ENCODE measurements at regions not wholly inside any gene's neighbourhood (a gene's known extent, or its start where the extent isn't known, plus 50 kb on each side); places are given as distances from the start of the nearest gene placed in this dataset.

DNA sequence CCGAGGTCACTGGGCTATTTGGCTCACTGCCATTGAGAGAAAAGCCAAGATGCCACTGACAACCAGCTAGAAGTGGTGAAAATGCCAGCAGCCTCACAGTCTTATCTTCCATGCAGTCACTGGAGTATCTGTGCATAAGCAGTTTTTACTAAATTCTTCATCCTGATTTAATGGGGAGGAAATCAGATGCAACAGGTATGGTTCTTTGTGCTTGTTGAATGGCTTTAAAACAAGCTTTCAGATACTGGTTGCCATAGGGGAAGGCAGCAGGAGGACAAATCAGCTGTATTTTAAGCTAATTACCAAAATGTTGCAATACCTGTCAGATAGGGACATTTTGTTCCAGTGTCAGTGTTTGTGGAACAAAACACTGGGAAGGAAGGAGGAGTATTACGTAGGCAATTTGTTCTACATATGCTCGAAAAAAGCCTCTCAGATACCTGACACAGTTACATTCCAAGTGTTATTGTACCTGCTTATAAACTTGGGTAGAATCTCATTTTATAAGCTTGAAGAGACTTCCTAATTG lies 54.1 kb upstream of the ARHGAP5 start:
- no peak for DNase-seq (ENCODE audit: low read depth)

DNA sequence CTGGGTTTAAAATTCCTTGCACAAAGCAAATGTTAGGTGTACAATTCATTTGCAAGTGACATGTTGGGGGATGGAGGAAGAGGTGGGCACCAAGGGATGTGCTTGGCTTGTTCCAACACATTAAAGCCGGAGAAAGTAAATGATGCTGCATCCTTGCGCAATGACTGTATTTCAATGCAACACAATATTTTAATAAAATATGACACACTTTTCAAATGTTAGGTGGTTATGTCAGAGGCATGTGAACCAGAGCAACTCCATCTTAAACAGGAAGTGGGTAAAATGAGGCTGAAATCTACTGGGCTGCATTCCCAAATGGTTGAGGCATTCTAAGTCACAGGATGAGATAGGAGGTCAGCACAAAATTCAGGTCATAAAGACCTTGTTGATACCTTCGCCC lies 53.6 kb upstream of the ARHGAP5 start:
- no peak for DNase-seq (ENCODE audit: low read depth)

DNA sequence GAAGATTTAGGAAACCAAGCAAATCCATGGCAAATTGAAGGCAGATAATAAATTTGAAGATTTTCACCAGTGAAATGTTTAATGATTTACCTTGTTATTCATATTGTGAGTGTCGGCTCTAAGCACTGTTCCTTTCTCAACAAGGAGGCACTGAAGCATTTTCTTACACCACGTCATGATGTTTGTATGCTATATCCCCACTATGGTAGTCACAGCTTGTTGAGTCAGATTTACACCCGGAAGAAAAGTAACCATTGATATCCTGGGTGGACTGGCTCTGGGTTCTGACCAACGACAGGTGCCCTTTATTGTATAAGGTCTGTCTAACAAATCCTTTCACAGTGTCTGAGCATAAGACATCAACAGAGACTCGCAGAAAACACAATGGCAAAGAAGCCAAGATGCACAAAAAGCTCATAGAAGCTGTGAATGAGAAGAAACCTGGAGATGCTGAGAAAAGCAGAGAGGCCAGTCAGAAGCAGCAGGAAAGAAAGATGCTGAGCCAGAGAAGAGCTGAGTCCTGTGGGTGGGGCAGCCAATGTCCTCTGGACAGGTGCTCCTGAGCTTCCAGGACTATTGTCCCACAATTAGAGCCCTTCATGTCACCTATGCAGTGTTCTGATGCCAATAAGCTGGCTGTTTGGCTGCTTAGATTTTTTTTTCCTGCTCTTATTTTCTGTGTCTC lies 49.7 kb upstream of the ARHGAP5 start:
- DNase-seq (ENCODE audit: low read depth) = no peak
